GM23338 (cell line): ENCODE measurements at regions not wholly inside any gene's neighbourhood (a gene's known extent, or its start where the extent isn't known, plus 50 kb on each side); places are given as distances from the start of the nearest gene placed in this dataset.

Experiments used
- ATAC-seq: fragments of 200-7000 bp; cut with Tn5 transposase; 3 replicates; pipeline ENCODE4 v1.9.1; 2020
- DNase-seq: peaks from one replicate; pipeline ENCODE4 v3.0.0-alpha.2; 2015; ENCODE audit warnings: low spot score
- H2AFZ ChIP-seq: fragments of 200-600 bp; sonication (generic); 2 replicates; pipeline ENCODE4 v1.8.0; 2016; ENCODE audit warnings: antibody characterized with exemption, mild to moderate bottlenecking, moderate library complexity
- H3F3A ChIP-seq: fragments of 200-600 bp; sonication (generic); replicated peaks from 2 replicates; pipeline ENCODE4 v1.8.0; 2017; ENCODE audit warnings: antibody characterized with exemption, mixed run types, low read depth
- H3K27ac ChIP-seq: fragments of 200-600 bp; sonication (generic); 2 replicates; pipeline ENCODE4 v1.6.1; 2016; ENCODE audit warnings: low read depth
- H3K27me3 ChIP-seq: fragments of 200-600 bp; sonication (generic); 2 replicates; pipeline ENCODE4 v1.8.0; 2016; ENCODE audit warnings: mild to moderate bottlenecking, mixed run types, moderate library complexity; ENCODE audit not compliant: insufficient read depth
- H3K36me3 ChIP-seq: fragments of 200-600 bp; sonication (generic); 2 replicates; pipeline ENCODE4 v1.8.0; 2016; ENCODE audit warnings: mild to moderate bottlenecking; ENCODE audit not compliant: insufficient read depth
- H3K4me1 ChIP-seq: fragments of 200-600 bp; sonication (generic); 2 replicates; pipeline ENCODE4 v1.8.0; 2016; ENCODE audit warnings: mild to moderate bottlenecking, moderate library complexity; ENCODE audit not compliant: insufficient read depth
- H3K4me2 ChIP-seq: fragments of 200-600 bp; sonication (generic); 2 replicates; pipeline ENCODE4 v1.7.1; 2017; ENCODE audit warnings: mixed run types
- H3K4me3 ChIP-seq: fragments of 200-600 bp; sonication (generic); 2 replicates; pipeline ENCODE4 v1.6.1; 2016; ENCODE audit warnings: mixed run types
- H3K79me2 ChIP-seq: fragments of 200-600 bp; sonication (generic); replicated peaks from 2 replicates; pipeline ENCODE4 v1.8.0; 2017; ENCODE audit warnings: mild to moderate bottlenecking; ENCODE audit not compliant: insufficient read depth
- H3K9me2 ChIP-seq: fragments of 200-600 bp; sonication (generic); 2 replicates; pipeline ENCODE4 v1.8.0; 2017; ENCODE audit not compliant: insufficient read depth
- H4K20me1 ChIP-seq: fragments of 200-600 bp; sonication (generic); replicated peaks from 2 replicates; pipeline ENCODE4 v1.8.0; 2017; ENCODE audit warnings: mild to moderate bottlenecking; ENCODE audit not compliant: insufficient read depth
- H3K27ac Mint-ChIP-seq: 2 replicates; pipeline ENCODE4 v1.8.0; 2020; ENCODE audit warnings: inconsistent platforms, mild to moderate bottlenecking, moderate library complexity, mixed read lengths
- H3K27me3 Mint-ChIP-seq: 3 replicates; pipeline ENCODE4 v1.8.0; 2022; ENCODE audit warnings: low read depth, mild to moderate bottlenecking, moderate library complexity, mixed read lengths, inconsistent platforms; ENCODE audit not compliant: insufficient read depth, poor library complexity
- H3K36me3 Mint-ChIP-seq: 3 replicates; pipeline ENCODE4 v1.8.0; 2021; ENCODE audit warnings: low read depth, mild to moderate bottlenecking, inconsistent platforms, moderate library complexity, mixed read lengths
- H3K4me1 Mint-ChIP-seq: 3 replicates; pipeline ENCODE4 v1.8.0; 2020; ENCODE audit warnings: mild to moderate bottlenecking, inconsistent platforms, mixed read lengths
- H3K4me3 Mint-ChIP-seq: 3 replicates; pipeline ENCODE4 v1.8.0; 2021; ENCODE audit warnings: moderate library complexity, mild to moderate bottlenecking, inconsistent platforms, mixed read lengths
- H3K9me3 Mint-ChIP-seq: 3 replicates; pipeline ENCODE4 v1.8.0; 2020; ENCODE audit warnings: moderate library complexity, mild to moderate bottlenecking, inconsistent platforms, mixed read lengths
- CREB1 ChIP-seq: fragments of 250-450 bp; sonication (Bioruptor Pico); IDR thresholded peaks from 2 replicates; pipeline ENCODE4 v1.5.0; 2020; ENCODE audit warnings: low read depth, mild to moderate bottlenecking, moderate library complexity
- EZH2 ChIP-seq: fragments of 200-600 bp; sonication (generic); IDR thresholded peaks from one replicate; pipeline ENCODE4 v1.8.0; 2017; ENCODE audit warnings: antibody characterized with exemption, mild to moderate bottlenecking, low read depth; ENCODE audit not compliant: unreplicated experiment
- EZH2phosphoT487 ChIP-seq: fragments of 200-600 bp; sonication (generic); IDR thresholded peaks from one replicate; pipeline ENCODE4 v1.8.1; 2018; ENCODE audit warnings: antibody characterized with exemption; ENCODE audit not compliant: unreplicated experiment
- JUNB ChIP-seq: IDR thresholded peaks from one replicate; pipeline ENCODE4 v1.6.1; 2016; ENCODE audit warnings: antibody characterized with exemption; ENCODE audit not compliant: unreplicated experiment
- NANOG ChIP-seq: IDR thresholded peaks from 2 replicates; pipeline ENCODE4 v1.6.1; 2016; ENCODE audit warnings: antibody characterized with exemption, borderline replicate concordance
- POLR2AphosphoS5 ChIP-seq: IDR thresholded peaks from 2 replicates; pipeline ENCODE4 v1.6.1; 2016; ENCODE audit warnings: antibody characterized with exemption, low read depth
- STAT1 ChIP-seq: IDR thresholded peaks from one replicate; pipeline ENCODE4 v1.6.1; 2016; ENCODE audit warnings: antibody characterized with exemption; ENCODE audit not compliant: unreplicated experiment
- ZNF114 ChIP-seq: fragments of 250-450 bp; sonication (Bioruptor Pico); IDR thresholded peaks from 2 replicates; pipeline ENCODE4 v1.5.0; 2020; ENCODE audit warnings: mild to moderate bottlenecking, moderate library complexity
- ZNF331 ChIP-seq: fragments of 250-450 bp; sonication (Bioruptor Pico); IDR thresholded peaks from 2 replicates; pipeline ENCODE4 v1.5.0; 2020; ENCODE audit warnings: low read depth, mild to moderate bottlenecking, moderate library complexity
- TF ChIP-seq, protein P1 (sequence below): fragments of 250-450 bp; sonication (Bioruptor Pico); IDR thresholded peaks from 2 replicates; pipeline ENCODE4 v1.5.0; 2020; ENCODE audit warnings: mild to moderate bottlenecking, moderate library complexity
- TF ChIP-seq, protein P2 (sequence below), 2 experiments: fragments of 200-600 bp in 1 of 2; sonication (generic) in 1 of 2; conservative IDR thresholded peaks; 2 replicates each; pipeline versions ENCODE4 v1.5.1 to v1.6.1; 2016 to 2017; ENCODE audit warnings: antibody characterized with exemption in 2 of 2, low read depth in 2 of 2, mild to moderate bottlenecking in 2 of 2, moderate library complexity in 1 of 2
- TF ChIP-seq, protein P3 (sequence below): IDR thresholded peaks from one replicate; pipeline ENCODE4 v1.6.1; 2018; ENCODE audit warnings: antibody characterized with exemption; ENCODE audit not compliant: unreplicated experiment
- TF ChIP-seq, protein P4 (sequence below): IDR thresholded peaks from 2 replicates; pipeline ENCODE4 v1.6.1; 2016; ENCODE audit warnings: antibody characterized with exemption

- no peaks in the 10 kb centered on the region for H3K36me3 ChIP-seq
- Mint-ChIP-seq H3K4me3 (no peak overlapping the region), H3K9me3 (no peaks in the 10 kb centered on the region), H3K4me1 (no peaks in the 10 kb centered on the region), H3K27ac (no peak overlapping the region), H3K27me3 (peaks cover 5% of the 10 kb centered on the region), H3K36me3 (0 out of 3 replicates have a peak, but pooled peaks cover 4% of the 10 kb centered on the region)
- no peak overlapping the region for H3K4me3 ChIP-seq
- TF ChIP-seq, protein P1, sequence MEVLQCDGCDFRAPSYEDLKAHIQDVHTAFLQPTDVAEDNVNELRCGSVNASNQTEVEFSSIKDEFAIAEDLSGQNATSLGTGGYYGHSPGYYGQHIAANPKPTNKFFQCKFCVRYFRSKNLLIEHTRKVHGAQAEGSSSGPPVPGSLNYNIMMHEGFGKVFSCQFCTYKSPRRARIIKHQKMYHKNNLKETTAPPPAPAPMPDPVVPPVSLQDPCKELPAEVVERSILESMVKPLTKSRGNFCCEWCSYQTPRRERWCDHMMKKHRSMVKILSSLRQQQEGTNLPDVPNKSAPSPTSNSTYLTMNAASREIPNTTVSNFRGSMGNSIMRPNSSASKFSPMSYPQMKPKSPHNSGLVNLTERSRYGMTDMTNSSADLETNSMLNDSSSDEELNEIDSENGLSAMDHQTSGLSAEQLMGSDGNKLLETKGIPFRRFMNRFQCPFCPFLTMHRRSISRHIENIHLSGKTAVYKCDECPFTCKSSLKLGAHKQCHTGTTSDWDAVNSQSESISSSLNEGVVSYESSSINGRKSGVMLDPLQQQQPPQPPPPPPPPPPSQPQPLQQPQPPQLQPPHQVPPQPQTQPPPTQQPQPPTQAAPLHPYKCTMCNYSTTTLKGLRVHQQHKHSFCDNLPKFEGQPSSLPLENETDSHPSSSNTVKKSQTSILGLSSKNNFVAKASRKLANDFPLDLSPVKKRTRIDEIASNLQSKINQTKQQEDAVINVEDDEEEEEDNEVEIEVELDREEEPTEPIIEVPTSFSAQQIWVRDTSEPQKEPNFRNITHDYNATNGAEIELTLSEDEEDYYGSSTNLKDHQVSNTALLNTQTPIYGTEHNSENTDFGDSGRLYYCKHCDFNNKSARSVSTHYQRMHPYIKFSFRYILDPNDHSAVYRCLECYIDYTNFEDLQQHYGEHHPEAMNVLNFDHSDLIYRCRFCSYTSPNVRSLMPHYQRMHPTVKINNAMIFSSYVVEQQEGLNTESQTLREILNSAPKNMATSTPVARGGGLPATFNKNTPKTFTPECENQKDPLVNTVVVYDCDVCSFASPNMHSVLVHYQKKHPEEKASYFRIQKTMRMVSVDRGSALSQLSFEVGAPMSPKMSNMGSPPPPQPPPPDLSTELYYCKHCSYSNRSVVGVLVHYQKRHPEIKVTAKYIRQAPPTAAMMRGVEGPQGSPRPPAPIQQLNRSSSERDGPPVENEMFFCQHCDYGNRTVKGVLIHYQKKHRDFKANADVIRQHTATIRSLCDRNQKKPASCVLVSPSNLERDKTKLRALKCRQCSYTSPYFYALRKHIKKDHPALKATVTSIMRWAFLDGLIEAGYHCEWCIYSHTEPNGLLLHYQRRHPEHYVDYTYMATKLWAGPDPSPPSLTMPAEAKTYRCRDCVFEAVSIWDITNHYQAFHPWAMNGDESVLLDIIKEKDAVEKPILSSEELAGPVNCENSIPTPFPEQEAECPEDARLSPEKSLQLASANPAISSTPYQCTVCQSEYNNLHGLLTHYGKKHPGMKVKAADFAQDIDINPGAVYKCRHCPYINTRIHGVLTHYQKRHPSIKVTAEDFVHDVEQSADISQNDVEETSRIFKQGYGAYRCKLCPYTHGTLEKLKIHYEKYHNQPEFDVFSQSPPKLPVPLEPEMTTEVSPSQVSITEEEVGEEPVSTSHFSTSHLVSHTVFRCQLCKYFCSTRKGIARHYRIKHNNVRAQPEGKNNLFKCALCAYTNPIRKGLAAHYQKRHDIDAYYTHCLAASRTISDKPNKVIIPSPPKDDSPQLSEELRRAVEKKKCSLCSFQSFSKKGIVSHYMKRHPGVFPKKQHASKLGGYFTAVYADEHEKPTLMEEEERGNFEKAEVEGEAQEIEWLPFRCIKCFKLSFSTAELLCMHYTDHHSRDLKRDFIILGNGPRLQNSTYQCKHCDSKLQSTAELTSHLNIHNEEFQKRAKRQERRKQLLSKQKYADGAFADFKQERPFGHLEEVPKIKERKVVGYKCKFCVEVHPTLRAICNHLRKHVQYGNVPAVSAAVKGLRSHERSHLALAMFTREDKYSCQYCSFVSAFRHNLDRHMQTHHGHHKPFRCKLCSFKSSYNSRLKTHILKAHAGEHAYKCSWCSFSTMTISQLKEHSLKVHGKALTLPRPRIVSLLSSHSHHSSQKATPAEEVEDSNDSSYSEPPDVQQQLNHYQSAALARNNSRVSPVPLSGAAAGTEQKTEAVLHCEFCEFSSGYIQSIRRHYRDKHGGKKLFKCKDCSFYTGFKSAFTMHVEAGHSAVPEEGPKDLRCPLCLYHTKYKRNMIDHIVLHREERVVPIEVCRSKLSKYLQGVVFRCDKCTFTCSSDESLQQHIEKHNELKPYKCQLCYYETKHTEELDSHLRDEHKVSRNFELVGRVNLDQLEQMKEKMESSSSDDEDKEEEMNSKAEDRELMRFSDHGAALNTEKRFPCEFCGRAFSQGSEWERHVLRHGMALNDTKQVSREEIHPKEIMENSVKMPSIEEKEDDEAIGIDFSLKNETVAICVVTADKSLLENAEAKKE (CRISPR knock-in tag) = no peak
- TF ChIP-seq ZNF331 (CRISPR knock-in tag) (no peak), EZH2 (no peak), EZH2phosphoT487 (no peak), NANOG (no peak), ZNF114 (CRISPR knock-in tag) (no peak), STAT1 (no peak), JUNB (no peak), CREB1 (no peak), POLR2AphosphoS5 (no peak)
- TF ChIP-seq, protein P2, sequence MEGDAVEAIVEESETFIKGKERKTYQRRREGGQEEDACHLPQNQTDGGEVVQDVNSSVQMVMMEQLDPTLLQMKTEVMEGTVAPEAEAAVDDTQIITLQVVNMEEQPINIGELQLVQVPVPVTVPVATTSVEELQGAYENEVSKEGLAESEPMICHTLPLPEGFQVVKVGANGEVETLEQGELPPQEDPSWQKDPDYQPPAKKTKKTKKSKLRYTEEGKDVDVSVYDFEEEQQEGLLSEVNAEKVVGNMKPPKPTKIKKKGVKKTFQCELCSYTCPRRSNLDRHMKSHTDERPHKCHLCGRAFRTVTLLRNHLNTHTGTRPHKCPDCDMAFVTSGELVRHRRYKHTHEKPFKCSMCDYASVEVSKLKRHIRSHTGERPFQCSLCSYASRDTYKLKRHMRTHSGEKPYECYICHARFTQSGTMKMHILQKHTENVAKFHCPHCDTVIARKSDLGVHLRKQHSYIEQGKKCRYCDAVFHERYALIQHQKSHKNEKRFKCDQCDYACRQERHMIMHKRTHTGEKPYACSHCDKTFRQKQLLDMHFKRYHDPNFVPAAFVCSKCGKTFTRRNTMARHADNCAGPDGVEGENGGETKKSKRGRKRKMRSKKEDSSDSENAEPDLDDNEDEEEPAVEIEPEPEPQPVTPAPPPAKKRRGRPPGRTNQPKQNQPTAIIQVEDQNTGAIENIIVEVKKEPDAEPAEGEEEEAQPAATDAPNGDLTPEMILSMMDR (conservative IDR thresholded peaks at IDR 0.05; ENCODE audit: low read depth in 2 of 2) = no peak
- TF ChIP-seq, protein P3, sequence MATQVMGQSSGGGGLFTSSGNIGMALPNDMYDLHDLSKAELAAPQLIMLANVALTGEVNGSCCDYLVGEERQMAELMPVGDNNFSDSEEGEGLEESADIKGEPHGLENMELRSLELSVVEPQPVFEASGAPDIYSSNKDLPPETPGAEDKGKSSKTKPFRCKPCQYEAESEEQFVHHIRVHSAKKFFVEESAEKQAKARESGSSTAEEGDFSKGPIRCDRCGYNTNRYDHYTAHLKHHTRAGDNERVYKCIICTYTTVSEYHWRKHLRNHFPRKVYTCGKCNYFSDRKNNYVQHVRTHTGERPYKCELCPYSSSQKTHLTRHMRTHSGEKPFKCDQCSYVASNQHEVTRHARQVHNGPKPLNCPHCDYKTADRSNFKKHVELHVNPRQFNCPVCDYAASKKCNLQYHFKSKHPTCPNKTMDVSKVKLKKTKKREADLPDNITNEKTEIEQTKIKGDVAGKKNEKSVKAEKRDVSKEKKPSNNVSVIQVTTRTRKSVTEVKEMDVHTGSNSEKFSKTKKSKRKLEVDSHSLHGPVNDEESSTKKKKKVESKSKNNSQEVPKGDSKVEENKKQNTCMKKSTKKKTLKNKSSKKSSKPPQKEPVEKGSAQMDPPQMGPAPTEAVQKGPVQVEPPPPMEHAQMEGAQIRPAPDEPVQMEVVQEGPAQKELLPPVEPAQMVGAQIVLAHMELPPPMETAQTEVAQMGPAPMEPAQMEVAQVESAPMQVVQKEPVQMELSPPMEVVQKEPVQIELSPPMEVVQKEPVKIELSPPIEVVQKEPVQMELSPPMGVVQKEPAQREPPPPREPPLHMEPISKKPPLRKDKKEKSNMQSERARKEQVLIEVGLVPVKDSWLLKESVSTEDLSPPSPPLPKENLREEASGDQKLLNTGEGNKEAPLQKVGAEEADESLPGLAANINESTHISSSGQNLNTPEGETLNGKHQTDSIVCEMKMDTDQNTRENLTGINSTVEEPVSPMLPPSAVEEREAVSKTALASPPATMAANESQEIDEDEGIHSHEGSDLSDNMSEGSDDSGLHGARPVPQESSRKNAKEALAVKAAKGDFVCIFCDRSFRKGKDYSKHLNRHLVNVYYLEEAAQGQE = no peak
- TF ChIP-seq, protein P4, sequence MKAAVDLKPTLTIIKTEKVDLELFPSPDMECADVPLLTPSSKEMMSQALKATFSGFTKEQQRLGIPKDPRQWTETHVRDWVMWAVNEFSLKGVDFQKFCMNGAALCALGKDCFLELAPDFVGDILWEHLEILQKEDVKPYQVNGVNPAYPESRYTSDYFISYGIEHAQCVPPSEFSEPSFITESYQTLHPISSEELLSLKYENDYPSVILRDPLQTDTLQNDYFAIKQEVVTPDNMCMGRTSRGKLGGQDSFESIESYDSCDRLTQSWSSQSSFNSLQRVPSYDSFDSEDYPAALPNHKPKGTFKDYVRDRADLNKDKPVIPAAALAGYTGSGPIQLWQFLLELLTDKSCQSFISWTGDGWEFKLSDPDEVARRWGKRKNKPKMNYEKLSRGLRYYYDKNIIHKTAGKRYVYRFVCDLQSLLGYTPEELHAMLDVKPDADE = no peak
- no peak overlapping the region for H3K4me2 ChIP-seq
- H3K27ac ChIP-seq = no peak overlapping the region
- no peak for ATAC-seq
- H2AFZ ChIP-seq = no peak overlapping the region
- H3K9me2 ChIP-seq = no peaks in the 10 kb centered on the region; the same call in 1 of the 2 replicates
- no peaks in the 10 kb centered on the region for H3K4me1 ChIP-seq
- no peaks in the 10 kb centered on the region for H3F3A ChIP-seq
- H3K27me3 ChIP-seq = no peaks in the 10 kb centered on the region
- H4K20me1 ChIP-seq = no peaks in the 10 kb centered on the region
- H3K79me2 ChIP-seq = no peaks in the 10 kb centered on the region
- no peak for DNase-seq
Observed at GRCh38 chr6:168848797-168849196, 404.8 kb downstream of the THBS2 start.
